OCI-LY7 (cell line): ENCODE measurements at regions not wholly inside any gene's neighbourhood (a gene's known extent, or its start where the extent isn't known, plus 50 kb on each side); places are given as distances from the start of the nearest gene placed in this dataset.

Experiments used
- BruUV-seq: library from RNA; stranded (reverse); fragments of 400-500 nt; replicated peaks from 2 replicates; lab custom pipeline; 2021; lab: Mats Ljungman, UMichigan
- CTCF ChIA-PET: fragments of 300-600 bp; sonication (Branson Sonifier 250); formaldehyde crosslinking; loops from one replicate; lab custom pipeline; 2022; ENCODE audit warnings: antibody characterized with exemption; ENCODE audit not compliant: unreplicated experiment; lab: Charles Lee
- POLR2A ChIA-PET: fragments of 300-600 bp; sonication (Branson Sonifier 250); formaldehyde crosslinking; loops from one replicate; lab custom pipeline; 2022; ENCODE audit warnings: antibody characterized with exemption; lab: Charles Lee
- DNase-seq: peaks from one replicate; pipeline ENCODE4 v3.0.0-alpha.2; 2015; ENCODE audit warnings: low spot score
- H2AFZ ChIP-seq: fragments of 200-600 bp; sonication (generic), shearing (Covaris generic); 2 replicates; pipeline ENCODE4 v1.6.1; 2014; ENCODE audit warnings: mild to moderate bottlenecking, antibody characterized with exemption, low read length, moderate library complexity
- H3K27ac ChIP-seq: fragments of 200-600 bp; sonication (generic); 2 replicates; pipeline ENCODE4 v1.5.1; 2014; ENCODE audit warnings: mixed run types, low read depth, mild to moderate bottlenecking, moderate library complexity, low read length, inconsistent platforms; ENCODE audit not compliant: poor library complexity, severe bottlenecking
- H3K36me3 ChIP-seq: fragments of 200-600 bp; sonication (generic); 2 replicates; pipeline ENCODE4 v1.6.1; 2014; ENCODE audit warnings: mild to moderate bottlenecking, antibody characterized with exemption, low read length, moderate library complexity, mixed read lengths; ENCODE audit not compliant: insufficient read depth
- H3K4me1 ChIP-seq: fragments of 200-600 bp; sonication (generic); 2 replicates; pipeline ENCODE4 v1.5.1; 2014; ENCODE audit warnings: mild to moderate bottlenecking, low read length; ENCODE audit not compliant: insufficient read depth, poor library complexity, severe bottlenecking
- H3K4me2 ChIP-seq: fragments of 200-600 bp; sonication (generic); 2 replicates; pipeline ENCODE4 v1.6.1; 2014; ENCODE audit warnings: mild to moderate bottlenecking, low read length
- H3K4me3 ChIP-seq: fragments of 200-600 bp; sonication (generic); 2 replicates; pipeline ENCODE4 v1.5.1; 2014; ENCODE audit warnings: mild to moderate bottlenecking, low read depth, low read length; ENCODE audit not compliant: poor library complexity, severe bottlenecking
- H3K79me2 ChIP-seq: fragments of 200-600 bp; sonication (generic); 2 replicates; pipeline ENCODE4 v1.6.1; 2016; ENCODE audit warnings: low read depth, mild to moderate bottlenecking, low read length, moderate library complexity, mixed read lengths; ENCODE audit not compliant: insufficient read depth
- H3K9me2 ChIP-seq: fragments of 200-600 bp; sonication (generic); 2 replicates; pipeline ENCODE4 v1.6.1; 2016; ENCODE audit warnings: mild to moderate bottlenecking, low read length, mixed read lengths; ENCODE audit not compliant: insufficient read depth
- H3K9me3 ChIP-seq: fragments of 200-600 bp; sonication (generic); 2 replicates; pipeline ENCODE4 v1.6.1; 2014; ENCODE audit warnings: mild to moderate bottlenecking, mixed run types, low read length, mixed read lengths
- H4K20me1 ChIP-seq: fragments of 200-600 bp; sonication (generic); 2 replicates; pipeline ENCODE4 v1.6.1; 2014; ENCODE audit warnings: mild to moderate bottlenecking, antibody characterized with exemption, low read length, moderate library complexity, mixed read lengths; ENCODE audit not compliant: insufficient read depth
- EZH2phosphoT487 ChIP-seq: fragments of 200-600 bp; sonication (generic); IDR thresholded peaks from 2 replicates; pipeline ENCODE4 v1.6.1; 2018; ENCODE audit warnings: low read depth, borderline replicate concordance, mild to moderate bottlenecking, mixed run types, antibody characterized with exemption, low read length, moderate library complexity, mixed read lengths
- intact Hi-C: fragments of 100-400 bp; cut with micrococcal nuclease; formaldehyde crosslinking; loops from one replicate; pipeline ENCODE4 v1.10.0; 2022; ENCODE audit not compliant: unreplicated experiment
- TF ChIP-seq, protein P1 (sequence below): fragments of 200-600 bp; sonication (generic); conservative IDR thresholded peaks from 2 replicates; pipeline ENCODE4 v1.5.1; 2014; ENCODE audit warnings: mild to moderate bottlenecking, antibody characterized with exemption, low read length, moderate library complexity, mixed read lengths

DNA sequence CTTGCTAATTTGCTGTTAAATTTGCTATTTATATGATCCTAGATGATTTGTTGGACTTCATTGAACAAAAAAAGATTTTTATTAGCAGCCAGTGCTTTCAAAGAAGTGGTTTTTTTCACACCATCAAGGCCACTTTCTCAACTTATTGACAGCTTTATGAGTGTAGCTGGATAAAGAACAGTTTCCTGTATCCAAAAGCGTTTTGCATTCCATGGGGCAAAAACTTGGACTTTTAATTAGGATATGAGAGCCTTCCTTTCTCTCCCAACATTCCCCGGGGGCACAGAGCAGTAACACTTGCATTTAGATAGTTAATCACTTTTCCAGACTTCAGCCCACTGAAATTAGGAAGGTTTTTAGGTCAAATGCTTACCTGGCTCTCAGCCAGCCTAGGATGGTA is 177.1 kb upstream of the ELAC2 start:
- POLR2A ChIA-PET, result no interaction called here
- no peak overlapping the region for H3K4me3 ChIP-seq
- H4K20me1 ChIP-seq, result no peaks in the 10 kb centered on the region
- no peak for DNase-seq
- intact Hi-C loops, result no loop called here
- CTCF ChIA-PET, result no interaction called here
- H3K27ac ChIP-seq, result no peak overlapping the region
- H2AFZ ChIP-seq, result no peak overlapping the region
- no peak overlapping the region for H3K4me2 ChIP-seq
- no peaks in the 10 kb centered on the region for H3K9me3 ChIP-seq
- H3K79me2 ChIP-seq, result no peaks in the 10 kb centered on the region
- H3K36me3 ChIP-seq, result no peaks in the 10 kb centered on the region
- H3K9me2 ChIP-seq, result no peaks in the 10 kb centered on the region
- TF ChIP-seq, protein P1, sequence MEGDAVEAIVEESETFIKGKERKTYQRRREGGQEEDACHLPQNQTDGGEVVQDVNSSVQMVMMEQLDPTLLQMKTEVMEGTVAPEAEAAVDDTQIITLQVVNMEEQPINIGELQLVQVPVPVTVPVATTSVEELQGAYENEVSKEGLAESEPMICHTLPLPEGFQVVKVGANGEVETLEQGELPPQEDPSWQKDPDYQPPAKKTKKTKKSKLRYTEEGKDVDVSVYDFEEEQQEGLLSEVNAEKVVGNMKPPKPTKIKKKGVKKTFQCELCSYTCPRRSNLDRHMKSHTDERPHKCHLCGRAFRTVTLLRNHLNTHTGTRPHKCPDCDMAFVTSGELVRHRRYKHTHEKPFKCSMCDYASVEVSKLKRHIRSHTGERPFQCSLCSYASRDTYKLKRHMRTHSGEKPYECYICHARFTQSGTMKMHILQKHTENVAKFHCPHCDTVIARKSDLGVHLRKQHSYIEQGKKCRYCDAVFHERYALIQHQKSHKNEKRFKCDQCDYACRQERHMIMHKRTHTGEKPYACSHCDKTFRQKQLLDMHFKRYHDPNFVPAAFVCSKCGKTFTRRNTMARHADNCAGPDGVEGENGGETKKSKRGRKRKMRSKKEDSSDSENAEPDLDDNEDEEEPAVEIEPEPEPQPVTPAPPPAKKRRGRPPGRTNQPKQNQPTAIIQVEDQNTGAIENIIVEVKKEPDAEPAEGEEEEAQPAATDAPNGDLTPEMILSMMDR, result no peak
- no peak for TF ChIP-seq EZH2phosphoT487
- BruUV-seq, result no TSS peak
- H3K4me1 ChIP-seq, result no peaks in the 10 kb centered on the region

DNA sequence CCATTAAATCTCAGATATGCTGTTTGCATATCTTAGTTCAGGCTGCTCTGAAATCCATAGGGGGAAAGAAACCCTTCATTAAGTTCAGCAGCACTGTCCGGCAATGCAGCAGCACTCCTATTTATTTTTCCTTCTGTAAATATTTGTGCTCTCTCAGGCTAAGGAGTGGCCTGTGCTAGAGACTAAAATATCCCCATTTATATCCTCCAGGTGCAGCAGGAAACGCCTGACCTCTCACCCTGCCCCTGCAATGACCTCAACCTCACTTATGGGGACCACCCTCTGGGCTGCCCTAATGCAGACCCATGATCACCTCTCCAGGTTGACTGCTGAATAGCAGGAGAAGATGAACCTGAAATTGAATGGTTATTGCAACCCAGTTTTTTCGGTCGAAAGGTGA is 165.0 kb upstream of the ELAC2 start:
- H3K27ac ChIP-seq, result no peak overlapping the region
- H2AFZ ChIP-seq, result no peak overlapping the region
- ChIA-PET CTCF (no interaction called here), POLR2A (no interaction called here)
- no peaks in the 10 kb centered on the region for H3K9me2 ChIP-seq
- no TSS peak for BruUV-seq
- no peaks in the 10 kb centered on the region for H3K4me1 ChIP-seq
- H3K9me3 ChIP-seq, result no peaks in the 10 kb centered on the region
- no peak overlapping the region for H3K4me2 ChIP-seq
- TF ChIP-seq EZH2phosphoT487, result no peak
- TF ChIP-seq, protein P1, result no peak
- no peaks in the 10 kb centered on the region for H3K36me3 ChIP-seq
- DNase-seq, result no peak
- no peak overlapping the region for H3K4me3 ChIP-seq
- intact Hi-C loops, result no loop called here
- H3K79me2 ChIP-seq, result no peaks in the 10 kb centered on the region
- no peaks in the 10 kb centered on the region for H4K20me1 ChIP-seq

DNA sequence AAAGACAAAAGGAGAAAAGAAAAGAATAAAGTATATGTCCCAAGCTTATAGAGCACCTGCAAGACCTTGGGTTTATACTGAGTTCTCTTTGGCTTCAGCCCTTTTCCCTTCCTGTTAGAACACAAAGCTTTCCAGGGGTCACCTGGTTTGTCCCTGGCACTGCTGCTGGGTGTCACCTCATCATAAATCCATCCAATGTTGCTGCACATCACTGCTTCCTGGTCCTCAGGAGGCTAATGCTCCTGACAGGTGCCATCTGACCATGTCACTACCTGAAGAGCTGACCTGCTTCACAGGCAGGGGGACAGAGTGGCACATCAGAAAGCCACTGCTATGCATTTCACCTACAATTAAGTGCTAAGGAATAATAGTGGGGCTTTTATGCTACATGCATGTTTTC is 164.6 kb upstream of the ELAC2 start:
- Histone ChIP-seq H3K9me3 (no peaks in the 10 kb centered on the region), H3K9me2 (no peaks in the 10 kb centered on the region), H4K20me1 (no peaks in the 10 kb centered on the region), H3K36me3 (no peaks in the 10 kb centered on the region), H3K27ac (no peak overlapping the region), H3K4me1 (no peaks in the 10 kb centered on the region), H3K4me2 (no peak overlapping the region), H3K4me3 (no peak overlapping the region), H2AFZ (no peak overlapping the region), H3K79me2 (no peaks in the 10 kb centered on the region)
- no peak for DNase-seq
- intact Hi-C loops, result no loop called here
- TF ChIP-seq, protein P1, result no peak
- TF ChIP-seq EZH2phosphoT487, result no peak
- ChIA-PET CTCF (no interaction called here), POLR2A (no interaction called here)
- no TSS peak for BruUV-seq
